ENCODE measurements at regions not wholly inside any gene's neighbourhood (a gene's known extent, or its start where the extent isn't known, plus 50 kb on each side); places are given as distances from the start of the nearest gene placed in this dataset.

GRCh38 chr5:168168978-168169698 is 122.3 kb upstream of the WWC1 start:
- no peak for DNase-seq (ENCODE audit: low spot score)

GRCh38 chr5:168169791-168170190 is 121.7 kb upstream of the WWC1 start:
- no peak for DNase-seq (ENCODE audit: low spot score)

- no peak for DNase-seq (ENCODE audit: low spot score)
Measured at GRCh38 chr5:168171901-168172759, 119.3 kb upstream of the WWC1 start.

GRCh38 chr5:168172760-168173223 is 118.7 kb upstream of the WWC1 start:
- no peak for DNase-seq (ENCODE audit: low spot score)

- no peak for DNase-seq (ENCODE audit: low spot score)
Measured at GRCh38 chr5:168174376-168174775, 117.1 kb upstream of the WWC1 start.

GRCh38 chr5:168176251-168176650 is 115.2 kb upstream of the WWC1 start:
- no peak for DNase-seq (ENCODE audit: low spot score)

- DNase-seq (ENCODE audit: low spot score): no peak
Measured at GRCh38 chr5:168176941-168177340, 114.5 kb upstream of the WWC1 start.

- no peak for DNase-seq (ENCODE audit: low spot score)
Measured at GRCh38 chr5:168177831-168178450, 113.5 kb upstream of the WWC1 start.

- DNase-seq (ENCODE audit: low spot score): no peak
Measured at GRCh38 chr5:168179192-168179593, 112.3 kb upstream of the WWC1 start.

GRCh38 chr5:168182269-168182668 is 109.2 kb upstream of the WWC1 start:
- DNase-seq (ENCODE audit: low spot score): no peak

GRCh38 chr5:168184103-168184502 is 107.3 kb upstream of the WWC1 start:
- no peak for DNase-seq (ENCODE audit: low spot score)

- DNase-seq (ENCODE audit: low spot score): no peak
Measured at GRCh38 chr5:168186289-168187074, 105.0 kb upstream of the WWC1 start.

- DNase-seq (ENCODE audit: low spot score): no peak
Measured at GRCh38 chr5:168187614-168188013, 103.8 kb upstream of the WWC1 start.

- no peak for DNase-seq (ENCODE audit: low spot score)
Measured at GRCh38 chr5:168188182-168188581, 103.3 kb upstream of the WWC1 start.

- no peak for DNase-seq (ENCODE audit: low spot score)
Measured at GRCh38 chr5:168192120-168192519, 99.3 kb upstream of the WWC1 start.

GRCh38 chr5:168193493-168194250 is 97.8 kb upstream of the WWC1 start:
- DNase-seq (ENCODE audit: low spot score): no peak

GRCh38 chr5:168195110-168195509 is 96.3 kb upstream of the WWC1 start:
- no peak for DNase-seq (ENCODE audit: low spot score)

GRCh38 chr5:168198359-168198758 is 93.1 kb upstream of the WWC1 start:
- no peak for DNase-seq (ENCODE audit: low spot score)

- DNase-seq (ENCODE audit: low spot score): no peak
Measured at GRCh38 chr5:168202996-168203395, 88.4 kb upstream of the WWC1 start.

GRCh38 chr5:168204165-168204564 is 87.3 kb upstream of the WWC1 start:
- DNase-seq (ENCODE audit: low spot score): no peak

- DNase-seq (ENCODE audit: low spot score): no peak
Measured at GRCh38 chr5:168207450-168208029, 83.9 kb upstream of the WWC1 start.

Measured in COLO829 (cell line).